SIG-M5 treated with dmso at 0.1 percent for 504 hours (cell line): ENCODE measurements at regions not wholly inside any gene's neighbourhood (a gene's known extent, or its start where the extent isn't known, plus 50 kb on each side); places are given as distances from the start of the nearest gene placed in this dataset.
"Not testable (repeated sequence)": the region's sequence is repeated elsewhere in the genome, so short reads cannot be mapped to it uniquely, and the experiment has no call there.

Source experiments
- DNase-seq: peaks from one replicate; lab custom pipeline; 2025; ENCODE audit not compliant: unreplicated experiment; lab: John Stamatoyannopoulos, UW

DNA sequence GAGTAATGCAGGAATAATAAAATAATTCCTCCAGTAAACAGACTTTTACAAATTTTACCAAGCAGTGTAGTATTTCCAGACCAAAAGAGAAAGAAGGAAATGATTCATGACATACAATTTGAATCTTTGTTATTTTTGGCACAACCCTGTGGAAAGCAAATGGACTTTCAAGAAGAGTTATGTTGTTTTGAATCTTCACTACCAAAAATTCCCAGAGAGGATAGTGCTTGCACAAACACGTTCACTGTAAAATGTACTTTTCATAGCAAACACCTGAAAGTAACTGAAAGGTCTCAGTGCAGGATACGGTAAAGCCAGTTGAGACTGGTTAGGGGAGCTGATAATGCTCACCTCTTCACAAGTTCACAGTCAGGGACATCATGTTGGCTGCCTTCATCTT, 107.1 kb downstream of the USP22 start:
- DNase-seq, result no peak

DNA sequence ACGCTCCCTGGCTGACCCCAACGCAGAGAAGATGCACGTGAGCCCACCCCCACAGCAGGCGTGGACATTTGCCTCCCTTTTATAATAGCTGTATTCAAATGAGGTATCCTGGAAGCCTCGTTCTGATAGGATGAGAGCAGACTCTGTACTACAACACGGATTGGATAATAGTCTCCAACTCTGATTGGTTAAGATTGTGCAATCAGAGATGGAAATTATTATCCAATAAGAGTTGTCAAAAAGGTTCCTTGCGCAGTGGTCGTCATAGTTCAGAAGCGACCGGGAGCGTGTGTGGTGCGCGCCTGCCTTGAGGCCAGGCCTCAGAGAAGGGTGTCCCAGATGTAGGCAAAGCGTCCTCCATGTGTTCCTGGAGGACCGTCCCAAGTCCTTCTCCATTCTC, 104.6 kb downstream of the USP22 start:
- no peak for DNase-seq

DNA sequence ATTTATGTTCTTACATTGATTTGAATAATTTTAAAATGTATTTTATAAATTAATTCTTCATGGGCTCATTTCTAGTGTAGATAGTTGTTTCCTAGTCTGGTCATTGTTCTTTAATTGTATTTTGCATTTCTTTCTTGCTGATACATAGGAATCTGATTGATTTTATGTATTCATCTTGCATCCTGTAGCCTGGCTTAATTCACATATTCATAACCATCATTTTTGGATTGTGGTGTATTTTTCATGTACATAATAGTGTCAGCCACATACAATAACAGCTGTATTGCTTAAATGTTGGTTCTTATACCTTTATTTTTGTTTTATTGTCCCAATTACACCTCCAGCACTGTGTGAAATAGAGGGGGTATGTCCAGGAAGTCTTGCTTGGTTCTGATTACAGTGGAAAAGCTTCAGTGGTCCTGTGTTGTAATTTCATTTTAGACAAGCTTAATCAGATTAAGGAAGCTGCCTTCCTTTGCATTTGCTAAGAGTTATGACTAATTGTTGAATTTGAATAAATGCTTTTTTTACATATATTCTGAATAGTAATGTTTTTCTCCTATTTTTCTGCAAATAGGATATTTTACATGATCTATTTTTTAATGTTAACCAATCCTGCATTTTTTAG, 103.7 kb downstream of the USP22 start:
- no peak for DNase-seq

DNA sequence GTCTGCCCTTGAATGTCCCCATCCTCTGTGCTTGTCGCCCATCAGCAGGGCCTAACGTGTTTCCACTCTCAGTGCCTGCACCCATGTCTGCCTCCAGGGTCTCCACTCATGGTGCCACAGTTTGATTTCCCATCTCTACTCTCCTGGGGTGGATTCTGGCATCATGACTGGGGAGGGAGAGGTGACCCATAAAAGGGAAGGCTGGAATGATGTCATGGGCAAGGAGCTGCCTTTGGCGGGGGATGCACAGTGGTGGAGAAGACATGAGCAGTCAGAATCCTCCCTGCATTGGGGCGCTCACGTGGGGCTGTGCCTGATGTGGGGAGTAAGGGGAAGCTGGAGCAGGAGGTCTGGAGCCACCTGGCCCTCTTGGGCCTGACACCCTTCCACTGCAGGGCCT, 100.9 kb downstream of the USP22 start:
- no peak for DNase-seq

DNA sequence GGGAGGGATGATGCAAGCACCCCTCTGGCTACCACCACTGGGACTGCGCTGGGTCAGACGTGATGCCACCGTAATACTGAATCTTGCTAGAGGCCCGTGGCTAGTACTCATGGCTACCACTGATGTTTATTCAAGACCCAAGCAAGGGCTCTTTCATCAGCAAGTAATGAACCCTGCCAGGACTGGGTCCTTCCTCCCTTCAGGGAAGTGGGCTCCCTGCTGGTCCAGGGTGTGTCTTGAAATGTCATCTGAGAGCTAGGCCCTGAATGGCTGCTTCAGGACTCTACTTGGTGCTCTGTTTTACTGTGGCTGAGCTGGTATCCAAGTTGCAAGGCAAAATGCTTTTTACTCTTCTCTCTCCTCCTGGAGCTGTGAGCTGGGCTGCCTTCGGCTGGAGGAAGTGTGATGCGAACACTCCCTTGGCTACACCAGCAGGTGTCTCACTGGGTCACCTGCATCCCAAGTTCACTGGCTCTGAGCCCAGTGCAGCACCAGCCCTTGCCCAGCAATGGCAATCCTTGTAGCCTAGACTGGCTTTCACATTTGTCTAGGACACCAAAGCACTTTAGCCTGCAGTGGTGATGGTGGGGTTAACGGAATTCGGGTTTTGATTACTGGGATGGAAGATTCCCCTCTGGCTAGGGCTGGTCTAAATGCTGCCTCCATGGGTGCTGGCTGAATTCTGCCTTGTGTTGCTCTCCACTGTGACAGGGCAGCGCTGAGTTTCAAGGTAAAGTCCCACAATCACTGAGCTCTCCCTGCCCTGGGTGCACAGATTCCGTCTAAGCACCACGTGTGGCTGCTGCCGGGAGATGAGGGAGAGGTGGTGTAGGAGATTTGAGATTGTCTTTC, 98.6 kb downstream of the USP22 start:
- no peak for DNase-seq

DNA sequence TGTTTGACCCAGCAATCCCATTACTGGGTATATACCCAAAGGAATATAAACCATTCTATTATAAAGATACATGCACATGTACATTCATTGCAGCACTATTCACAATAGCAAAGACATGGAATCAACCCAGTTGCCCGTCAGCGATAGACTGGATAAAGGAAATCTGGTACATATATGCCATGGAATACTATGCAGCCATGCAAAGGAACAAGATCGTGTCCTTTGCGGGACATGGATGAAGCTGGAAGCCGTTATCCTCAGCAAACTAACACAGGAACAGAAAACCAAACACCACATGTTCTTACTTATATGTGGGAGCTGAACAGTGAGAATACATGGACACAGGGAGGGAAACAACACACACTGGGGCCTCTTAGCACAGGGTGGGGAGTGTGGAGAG, 95.1 kb downstream of the USP22 start:
- DNase-seq, result not testable (repeated sequence)

DNA sequence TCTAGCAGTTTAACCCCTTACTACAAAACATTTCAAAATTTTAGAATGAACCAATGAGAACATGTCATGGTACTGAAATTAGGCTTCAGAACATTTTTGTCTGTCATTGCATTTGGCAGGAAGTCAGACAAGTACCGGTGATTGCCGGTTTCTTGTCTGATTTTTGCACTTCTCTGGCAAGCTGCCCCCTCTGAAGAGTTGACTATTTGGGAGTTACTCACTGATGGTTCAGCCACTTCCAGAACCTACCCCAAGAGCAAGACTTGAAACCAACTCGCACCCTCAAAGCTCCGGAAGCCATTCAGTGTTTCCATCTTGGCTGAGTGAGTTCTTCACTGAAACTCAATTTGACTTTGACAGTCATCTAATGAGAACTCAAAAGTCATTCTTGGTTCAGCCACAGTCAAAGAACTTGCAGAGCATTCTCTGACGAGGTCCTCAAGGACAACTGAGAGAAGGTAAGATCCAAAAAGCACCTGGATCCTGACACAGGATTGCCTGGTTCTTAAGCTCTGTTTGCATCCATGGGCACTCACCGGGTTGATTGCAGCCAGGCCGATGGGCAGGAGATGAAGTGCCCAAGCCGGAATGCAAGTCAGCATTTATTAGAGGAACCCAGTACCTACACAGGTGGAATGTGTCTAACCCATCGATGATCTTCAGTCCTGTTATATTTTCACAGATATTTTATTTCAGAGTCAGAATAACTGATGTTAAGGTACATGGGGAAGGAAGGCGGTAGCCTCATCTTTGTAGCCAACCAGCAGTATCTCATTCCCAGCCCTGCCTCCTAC, 93.6 kb downstream of the USP22 start:
- DNase-seq, result no peak
